ENCODE measurements at regions not wholly inside any gene's neighbourhood (a gene's known extent, or its start where the extent isn't known, plus 50 kb on each side); places are given as distances from the start of the nearest gene placed in this dataset.

DNA sequence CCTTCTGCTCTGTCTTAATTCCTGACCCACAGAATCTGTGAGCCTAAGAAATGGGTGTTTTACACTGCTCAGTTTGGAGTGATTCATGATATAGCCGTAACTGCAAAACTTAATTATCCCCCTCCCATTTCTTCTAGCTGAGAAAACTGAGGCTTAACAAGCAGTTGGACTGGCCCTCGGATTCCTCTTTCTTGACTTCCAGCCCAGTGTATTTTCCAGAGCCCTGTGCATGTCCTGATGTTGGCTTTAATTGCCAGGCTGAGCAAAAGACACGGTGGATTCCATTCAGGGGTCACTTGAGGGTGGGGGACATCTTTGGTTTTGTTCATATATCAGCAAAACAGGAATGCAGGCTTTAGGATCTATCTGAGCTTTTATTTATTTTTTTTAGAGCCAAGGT lies 489.8 kb downstream of the TYW1 start:
- ATAC-seq (no peak), DNase-seq (ENCODE audit: low spot score) (no peak)
- Histone ChIP-seq H3K4me3 (no peak overlapping the region), H3K79me2 (replicated peaks; ENCODE audit: insufficient read depth) (no peaks in the 10 kb centered on the region), H3K27ac (ENCODE audit: low read depth) (no peak overlapping the region), H3K9me2 (ENCODE audit: insufficient read depth) (no peaks in the 10 kb centered on the region), H3K4me2 (no peak overlapping the region), H2AFZ (no peak overlapping the region), H3K36me3 (ENCODE audit: insufficient read depth) (no peaks in the 10 kb centered on the region), H3K4me1 (ENCODE audit: insufficient read depth) (no peaks in the 10 kb centered on the region), H4K20me1 (replicated peaks; ENCODE audit: insufficient read depth) (no peaks in the 10 kb centered on the region), H3K27me3 (ENCODE audit: insufficient read depth) (no peaks in the 10 kb centered on the region), H3F3A (replicated peaks; ENCODE audit: low read depth) (no peaks in the 10 kb centered on the region)
- TF ChIP-seq NANOG (IDR thresholded peaks at IDR 0.05; ENCODE audit: borderline replicate concordance), result no peak
- TF ChIP-seq JUNB (IDR thresholded peaks at IDR 0.05; ENCODE audit: unreplicated experiment), result no peak
- no peak for TF ChIP-seq STAT1 (IDR thresholded peaks at IDR 0.05; ENCODE audit: unreplicated experiment)
- no peak for TF ChIP-seq ZNF114 (CRISPR knock-in tag; IDR thresholded peaks at IDR 0.05)
- TF ChIP-seq, protein P1, sequence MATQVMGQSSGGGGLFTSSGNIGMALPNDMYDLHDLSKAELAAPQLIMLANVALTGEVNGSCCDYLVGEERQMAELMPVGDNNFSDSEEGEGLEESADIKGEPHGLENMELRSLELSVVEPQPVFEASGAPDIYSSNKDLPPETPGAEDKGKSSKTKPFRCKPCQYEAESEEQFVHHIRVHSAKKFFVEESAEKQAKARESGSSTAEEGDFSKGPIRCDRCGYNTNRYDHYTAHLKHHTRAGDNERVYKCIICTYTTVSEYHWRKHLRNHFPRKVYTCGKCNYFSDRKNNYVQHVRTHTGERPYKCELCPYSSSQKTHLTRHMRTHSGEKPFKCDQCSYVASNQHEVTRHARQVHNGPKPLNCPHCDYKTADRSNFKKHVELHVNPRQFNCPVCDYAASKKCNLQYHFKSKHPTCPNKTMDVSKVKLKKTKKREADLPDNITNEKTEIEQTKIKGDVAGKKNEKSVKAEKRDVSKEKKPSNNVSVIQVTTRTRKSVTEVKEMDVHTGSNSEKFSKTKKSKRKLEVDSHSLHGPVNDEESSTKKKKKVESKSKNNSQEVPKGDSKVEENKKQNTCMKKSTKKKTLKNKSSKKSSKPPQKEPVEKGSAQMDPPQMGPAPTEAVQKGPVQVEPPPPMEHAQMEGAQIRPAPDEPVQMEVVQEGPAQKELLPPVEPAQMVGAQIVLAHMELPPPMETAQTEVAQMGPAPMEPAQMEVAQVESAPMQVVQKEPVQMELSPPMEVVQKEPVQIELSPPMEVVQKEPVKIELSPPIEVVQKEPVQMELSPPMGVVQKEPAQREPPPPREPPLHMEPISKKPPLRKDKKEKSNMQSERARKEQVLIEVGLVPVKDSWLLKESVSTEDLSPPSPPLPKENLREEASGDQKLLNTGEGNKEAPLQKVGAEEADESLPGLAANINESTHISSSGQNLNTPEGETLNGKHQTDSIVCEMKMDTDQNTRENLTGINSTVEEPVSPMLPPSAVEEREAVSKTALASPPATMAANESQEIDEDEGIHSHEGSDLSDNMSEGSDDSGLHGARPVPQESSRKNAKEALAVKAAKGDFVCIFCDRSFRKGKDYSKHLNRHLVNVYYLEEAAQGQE (IDR thresholded peaks at IDR 0.05; ENCODE audit: unreplicated experiment), result no peak
- TF ChIP-seq EZH2phosphoT487 (IDR thresholded peaks at IDR 0.05; ENCODE audit: unreplicated experiment), result no peak
- TF ChIP-seq POLR2AphosphoS5 (IDR thresholded peaks at IDR 0.05; ENCODE audit: low read depth), result no peak
- Mint-ChIP-seq H3K27ac (no peak overlapping the region), H3K9me3 (peaks cover 98% of the 10 kb centered on the region), H3K4me1 (no peaks in the 10 kb centered on the region), H3K4me3 (no peak overlapping the region), H3K36me3 (ENCODE audit: low read depth) (peaks cover 50% of the 10 kb centered on the region), H3K27me3 (ENCODE audit: insufficient read depth, low read depth, poor library complexity) (no peaks in the 10 kb centered on the region)

DNA sequence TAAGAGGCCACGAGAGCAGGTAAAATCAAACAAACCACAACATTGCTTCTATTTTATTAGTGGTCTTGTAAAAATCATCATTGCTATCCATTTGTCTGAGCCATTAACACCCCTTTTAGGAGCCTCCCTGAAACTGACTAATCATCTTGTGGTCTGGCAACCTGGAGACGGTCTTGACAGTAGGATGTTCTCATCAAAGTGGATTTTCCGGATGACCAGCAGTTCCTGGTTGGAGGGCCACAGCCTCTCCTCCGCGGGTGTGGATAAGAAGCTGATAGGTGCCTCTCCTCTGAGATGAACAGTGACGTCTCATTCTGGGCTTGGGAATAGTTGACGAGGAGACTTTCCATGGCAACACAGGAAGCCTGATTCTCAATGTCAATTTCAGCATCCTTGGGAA lies 490.7 kb downstream of the TYW1 start:
- Mint-ChIP-seq H3K27ac (no peak overlapping the region), H3K27me3 (ENCODE audit: insufficient read depth, low read depth, poor library complexity) (no peaks in the 10 kb centered on the region), H3K9me3 (peaks cover 99% of the 10 kb centered on the region), H3K4me3 (no peak overlapping the region), H3K4me1 (no peaks in the 10 kb centered on the region), H3K36me3 (ENCODE audit: low read depth) (peaks cover 48% of the 10 kb centered on the region)
- Histone ChIP-seq H3K27me3 (ENCODE audit: insufficient read depth) (no peaks in the 10 kb centered on the region), H3K9me2 (ENCODE audit: insufficient read depth) (no peaks in the 10 kb centered on the region), H4K20me1 (replicated peaks; ENCODE audit: insufficient read depth) (no peaks in the 10 kb centered on the region), H3K4me1 (ENCODE audit: insufficient read depth) (no peaks in the 10 kb centered on the region), H3K79me2 (replicated peaks; ENCODE audit: insufficient read depth) (no peaks in the 10 kb centered on the region), H3F3A (replicated peaks; ENCODE audit: low read depth) (no peaks in the 10 kb centered on the region), H3K4me3 (no peak overlapping the region), H3K36me3 (ENCODE audit: insufficient read depth) (no peaks in the 10 kb centered on the region), H2AFZ (no peak overlapping the region), H3K27ac (ENCODE audit: low read depth) (no peak overlapping the region), H3K4me2 (no peak overlapping the region)
- DNase-seq (ENCODE audit: low spot score), result no peak
- TF ChIP-seq, protein P1 (IDR thresholded peaks at IDR 0.05; ENCODE audit: unreplicated experiment), result no peak
- TF ChIP-seq ZNF114 (CRISPR knock-in tag; IDR thresholded peaks at IDR 0.05), result no peak
- TF ChIP-seq EZH2 (IDR thresholded peaks at IDR 0.05; ENCODE audit: low read depth, unreplicated experiment), result no peak
- no peak for TF ChIP-seq STAT1 (IDR thresholded peaks at IDR 0.05; ENCODE audit: unreplicated experiment)
- TF ChIP-seq, protein P2, sequence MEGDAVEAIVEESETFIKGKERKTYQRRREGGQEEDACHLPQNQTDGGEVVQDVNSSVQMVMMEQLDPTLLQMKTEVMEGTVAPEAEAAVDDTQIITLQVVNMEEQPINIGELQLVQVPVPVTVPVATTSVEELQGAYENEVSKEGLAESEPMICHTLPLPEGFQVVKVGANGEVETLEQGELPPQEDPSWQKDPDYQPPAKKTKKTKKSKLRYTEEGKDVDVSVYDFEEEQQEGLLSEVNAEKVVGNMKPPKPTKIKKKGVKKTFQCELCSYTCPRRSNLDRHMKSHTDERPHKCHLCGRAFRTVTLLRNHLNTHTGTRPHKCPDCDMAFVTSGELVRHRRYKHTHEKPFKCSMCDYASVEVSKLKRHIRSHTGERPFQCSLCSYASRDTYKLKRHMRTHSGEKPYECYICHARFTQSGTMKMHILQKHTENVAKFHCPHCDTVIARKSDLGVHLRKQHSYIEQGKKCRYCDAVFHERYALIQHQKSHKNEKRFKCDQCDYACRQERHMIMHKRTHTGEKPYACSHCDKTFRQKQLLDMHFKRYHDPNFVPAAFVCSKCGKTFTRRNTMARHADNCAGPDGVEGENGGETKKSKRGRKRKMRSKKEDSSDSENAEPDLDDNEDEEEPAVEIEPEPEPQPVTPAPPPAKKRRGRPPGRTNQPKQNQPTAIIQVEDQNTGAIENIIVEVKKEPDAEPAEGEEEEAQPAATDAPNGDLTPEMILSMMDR (conservative IDR thresholded peaks at IDR 0.05; ENCODE audit: low read depth in 2 of 2), result no peak
- TF ChIP-seq NANOG (IDR thresholded peaks at IDR 0.05; ENCODE audit: borderline replicate concordance), result no peak
- no peak for ATAC-seq
